Right renal cortex interstitium (tissue), 3 donors: ENCODE measurements at regions not wholly inside any gene's neighbourhood (a gene's known extent, or its start where the extent isn't known, plus 50 kb on each side); places are given as distances from the start of the nearest gene placed in this dataset.

ENCODE experiments used
- DNase-seq, 3 donors: peaks; one replicate each; pipeline ENCODE4 v3.0.0-alpha.2; 2013; ENCODE audit warnings: low read depth in 3 of 3, low spot score in 2 of 3

DNA sequence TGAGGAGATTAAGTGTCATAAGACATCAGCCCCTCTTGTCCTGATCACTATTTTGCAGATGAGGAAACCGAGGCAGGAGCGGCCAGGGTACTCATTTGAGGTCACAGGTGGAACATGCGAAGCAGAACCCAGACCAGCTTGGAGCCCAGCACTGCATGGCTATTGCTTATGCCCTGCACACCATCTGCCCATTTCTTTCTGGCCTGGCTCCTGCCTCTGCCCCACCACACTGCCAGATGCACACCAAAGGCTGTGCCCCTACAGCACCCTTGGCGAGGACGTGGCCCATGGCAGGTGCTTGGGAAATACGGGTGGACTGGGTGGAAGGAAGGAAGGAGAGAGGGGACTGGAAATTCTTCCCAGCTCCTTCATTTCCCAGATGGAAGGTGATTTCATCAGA lies 222.9 kb downstream of the CTTN start:
- no peak for DNase-seq

DNA sequence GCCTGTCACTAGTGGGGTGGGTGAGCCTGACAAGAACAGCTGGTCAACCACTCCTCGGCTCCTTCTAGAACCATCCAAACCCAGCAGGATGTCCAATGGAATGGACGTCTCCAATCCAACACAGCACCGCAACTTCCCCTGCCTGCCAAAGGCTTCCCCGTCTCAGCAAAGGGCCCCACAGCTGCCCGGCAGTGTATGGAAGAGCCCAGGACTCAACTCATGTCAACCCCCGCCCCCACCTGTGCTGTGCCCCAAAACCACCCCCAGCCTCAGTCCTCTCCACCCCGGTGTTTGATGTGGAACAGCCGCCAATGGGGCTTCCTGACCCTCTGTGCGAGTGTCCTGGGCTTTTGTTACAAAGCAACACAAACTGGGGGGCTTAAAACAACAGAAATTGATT lies 223.8 kb downstream of the CTTN start:
- no peak for DNase-seq

DNA sequence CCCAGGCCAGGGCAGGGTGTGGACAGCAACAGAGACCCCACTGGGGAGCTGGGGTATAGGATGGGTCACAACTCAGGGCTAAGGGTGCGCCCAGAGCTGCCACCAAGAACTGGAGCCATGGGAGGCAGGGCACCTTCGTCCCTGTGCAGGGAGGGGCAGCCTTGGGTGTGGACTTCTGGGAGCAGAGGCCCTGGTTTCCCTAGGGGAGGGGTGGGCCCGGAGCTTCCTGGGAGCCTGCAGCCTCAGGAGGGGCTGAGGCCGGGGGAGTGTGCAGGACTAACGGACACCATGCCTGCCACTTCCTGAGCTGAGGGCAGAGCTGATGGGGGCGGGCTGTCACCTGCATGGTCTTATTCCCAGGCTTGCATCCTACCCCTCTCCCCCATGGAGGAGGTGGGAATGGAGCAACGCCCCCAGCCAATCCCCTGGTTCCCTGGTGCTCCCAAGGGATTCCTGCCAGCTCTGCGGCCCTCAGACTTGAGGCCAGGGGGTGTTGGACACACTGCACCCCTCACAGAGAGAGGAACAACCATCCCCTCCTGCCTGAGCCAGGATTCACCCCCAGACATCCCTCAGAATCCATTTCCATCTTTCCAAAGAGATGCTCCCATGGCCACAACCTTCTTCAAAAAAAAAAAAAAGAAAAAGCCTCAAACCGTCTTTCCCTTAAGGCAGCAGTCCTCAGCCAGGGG lies 225.7 kb downstream of the CTTN start:
- no peak for DNase-seq

- no peak for DNase-seq
Measured at GRCh38 chr11:70624598-70624993, 226.3 kb downstream of the CTTN start.

DNA sequence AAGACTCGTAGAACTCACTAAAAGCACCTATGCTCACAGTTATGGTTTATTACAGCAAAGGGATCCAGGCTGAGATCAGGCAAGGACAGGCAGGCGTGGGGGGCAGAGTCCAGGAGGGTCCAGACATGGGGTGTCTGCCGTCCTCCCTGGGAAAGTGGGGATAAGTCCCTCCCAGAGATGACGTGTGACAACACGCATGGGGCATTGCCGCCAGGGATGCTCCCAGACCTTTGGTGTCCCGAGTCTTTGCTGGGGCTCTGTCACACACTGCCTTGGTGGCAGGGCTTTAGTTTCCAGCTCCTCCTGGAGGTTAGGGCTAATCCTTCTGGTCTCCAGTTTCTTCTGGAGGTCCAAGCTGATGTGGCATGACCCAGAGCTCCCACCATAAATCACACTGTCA lies 226.7 kb downstream of the CTTN start:
- DNase-seq, result no peak

- DNase-seq, result no peak
Measured at GRCh38 chr11:70625582-70626518, 227.5 kb downstream of the CTTN start.

GRCh38 chr11:70627219-70627618 lies 228.9 kb downstream of the CTTN start:
- no peak for DNase-seq

GRCh38 chr11:70628176-70628854 lies 230.0 kb downstream of the CTTN start:
- DNase-seq, result no peak

DNA sequence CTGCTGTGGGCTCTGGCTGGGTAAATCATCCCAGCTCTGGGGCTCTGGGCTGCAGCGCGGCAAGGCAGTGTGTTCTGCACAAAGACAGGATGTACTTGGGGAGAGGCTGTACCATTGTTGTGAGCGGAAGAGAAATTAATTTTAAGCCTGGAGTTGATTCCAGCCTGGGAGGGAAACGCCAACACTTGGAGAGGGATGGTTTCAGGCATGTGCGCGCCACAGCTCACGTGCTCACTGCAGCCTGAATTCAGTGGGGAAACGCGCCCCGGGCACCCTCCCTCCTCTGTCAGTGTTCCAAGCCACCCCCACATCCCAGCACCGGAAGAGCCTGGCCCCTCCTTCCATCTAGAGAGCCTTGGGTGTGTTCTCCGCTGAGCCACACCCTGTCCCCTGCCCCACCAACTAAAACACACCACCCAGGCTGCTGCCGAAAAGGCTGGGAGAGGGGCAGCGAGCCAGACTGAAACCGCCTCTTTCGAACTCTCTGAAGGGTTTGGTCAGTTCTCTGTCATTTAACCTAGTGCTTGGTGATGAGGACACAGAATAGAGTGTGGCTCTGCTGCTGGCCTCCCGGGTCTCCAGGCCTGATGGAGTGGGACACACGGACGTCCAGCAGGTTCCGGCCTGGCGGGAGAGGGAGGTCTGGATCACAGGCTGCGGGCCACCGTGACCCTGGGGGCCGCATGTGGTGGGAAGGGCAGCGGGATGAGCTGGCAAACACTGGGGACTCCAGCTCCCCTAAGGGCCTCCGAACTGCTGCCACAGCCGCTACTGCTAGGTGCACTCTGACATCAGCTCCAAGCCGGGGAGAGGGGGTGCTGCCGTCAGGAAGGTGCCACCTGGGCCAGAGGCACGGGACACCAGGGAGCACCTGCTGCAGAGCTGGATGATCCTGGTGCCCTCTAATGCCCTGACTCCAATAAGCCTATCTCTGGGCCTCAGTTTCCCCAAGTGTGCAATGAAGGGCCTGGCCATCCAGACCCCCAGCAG lies 230.8 kb downstream of the CTTN start:
- no peak for DNase-seq

DNA sequence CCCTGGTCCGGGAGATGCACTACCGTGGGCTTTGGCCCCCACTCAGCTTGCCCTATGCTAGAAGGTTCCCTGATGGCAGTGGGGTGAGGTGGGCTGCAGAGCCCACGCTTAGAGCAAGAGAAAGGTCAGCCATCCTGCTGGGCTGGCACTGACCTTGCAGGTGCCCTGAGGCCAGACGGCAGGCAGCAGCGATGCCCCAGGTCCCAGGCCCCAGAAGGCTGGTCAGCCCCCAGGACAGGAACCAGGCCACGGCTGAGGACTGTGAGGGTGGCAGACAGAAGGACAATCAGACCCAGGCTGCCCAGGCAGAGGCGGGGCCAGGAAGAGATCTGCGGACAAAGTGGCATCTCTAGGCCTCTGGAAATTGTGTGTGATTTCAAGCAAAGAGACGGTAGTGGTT lies 231.7 kb downstream of the CTTN start:
- DNase-seq, result no peak

DNA sequence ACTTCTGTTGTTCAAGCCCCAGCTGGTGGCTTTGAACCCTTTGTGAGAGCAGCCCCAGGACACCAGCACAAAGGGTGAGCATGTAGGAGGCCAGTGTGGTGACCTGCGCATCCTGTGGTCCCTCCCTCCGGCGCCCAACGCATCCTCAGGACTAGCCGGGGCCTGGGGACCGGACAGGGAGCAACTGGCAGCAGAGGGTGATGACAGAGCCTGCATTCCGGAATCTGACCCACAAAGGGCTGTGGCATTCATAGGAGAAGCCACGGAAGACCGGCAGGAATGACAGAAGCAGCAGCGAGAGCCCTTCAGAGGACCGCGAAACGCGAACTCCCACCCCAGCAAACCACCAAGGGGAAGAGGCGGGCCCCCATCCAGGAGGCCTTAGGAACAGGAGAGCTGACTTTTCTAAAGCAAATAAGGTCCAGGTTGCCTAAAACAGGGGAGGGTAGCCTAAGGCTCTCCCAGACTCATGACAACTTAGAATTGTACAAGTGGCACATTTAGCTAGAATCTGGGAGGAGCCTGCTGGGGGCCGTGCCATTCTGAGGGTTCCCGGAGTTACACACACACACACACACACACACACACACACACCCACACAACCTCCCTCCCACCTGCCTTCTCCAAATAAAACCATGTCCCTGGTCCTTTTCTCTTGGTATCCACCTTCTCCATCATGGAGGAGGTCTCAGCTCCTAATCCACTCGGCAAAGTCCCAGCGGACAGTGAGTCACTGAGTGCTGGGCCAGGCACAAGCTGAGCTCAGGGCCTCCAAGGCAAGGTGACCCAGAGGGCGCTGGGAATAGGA lies 232.7 kb downstream of the CTTN start:
- no peak for DNase-seq

GRCh38 chr11:70631624-70632047 lies 233.3 kb downstream of the CTTN start:
- no peak for DNase-seq

DNA sequence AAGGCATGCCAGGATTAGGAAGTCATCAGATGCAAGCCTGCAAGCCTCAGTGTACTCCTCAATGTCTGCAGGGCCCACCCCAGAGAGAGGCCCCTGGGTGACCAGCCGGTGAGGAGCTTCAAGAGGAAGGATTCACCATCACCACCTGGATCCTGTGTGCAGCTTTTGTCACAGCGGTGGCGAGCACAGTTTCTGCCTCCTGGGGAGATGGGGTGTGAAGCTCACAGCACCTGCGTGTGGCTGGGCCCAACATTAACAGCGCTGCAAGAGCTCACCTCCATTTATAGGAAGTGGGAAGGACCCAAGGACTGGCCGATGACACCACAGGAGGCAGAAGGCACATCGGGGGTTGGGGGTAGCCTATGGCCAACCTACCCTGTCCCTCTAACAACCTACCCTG lies 235.3 kb downstream of the CTTN start:
- DNase-seq, result no peak

- DNase-seq, result no peak
Measured at GRCh38 chr11:70636659-70637058, 238.3 kb downstream of the CTTN start.

DNA sequence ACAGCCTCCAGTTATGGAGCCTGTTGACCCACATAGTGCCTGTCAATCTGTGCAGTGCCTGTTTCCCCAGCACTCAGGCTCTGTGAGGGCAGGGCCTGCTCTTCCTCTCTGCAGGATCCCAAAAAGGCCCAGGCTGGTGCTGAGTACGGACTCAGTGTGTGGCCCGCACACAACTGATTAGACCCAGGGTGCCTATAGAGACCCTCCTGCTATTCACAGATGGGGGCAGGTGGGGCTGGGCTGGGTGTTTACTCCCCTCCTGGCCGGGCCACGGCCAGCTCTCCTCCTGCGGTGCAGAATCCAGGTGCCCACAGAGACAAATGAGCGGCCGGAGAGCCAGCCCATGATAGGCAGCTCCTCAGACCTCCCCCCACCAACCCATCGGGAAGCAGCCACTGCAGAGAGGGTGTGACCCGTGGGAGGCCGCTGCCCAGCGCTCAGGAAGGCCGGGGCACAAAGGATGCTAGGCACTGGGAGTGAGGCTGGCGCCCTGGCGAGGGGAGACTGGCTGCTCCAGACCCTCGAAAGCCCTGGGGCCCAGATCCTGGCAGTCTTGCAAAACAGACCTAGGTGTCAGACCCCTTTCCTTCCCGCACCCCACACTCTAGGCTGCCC lies 239.0 kb downstream of the CTTN start:
- no peak for DNase-seq

GRCh38 chr11:70637949-70638583 lies 239.7 kb downstream of the CTTN start:
- DNase-seq, result no peak

DNA sequence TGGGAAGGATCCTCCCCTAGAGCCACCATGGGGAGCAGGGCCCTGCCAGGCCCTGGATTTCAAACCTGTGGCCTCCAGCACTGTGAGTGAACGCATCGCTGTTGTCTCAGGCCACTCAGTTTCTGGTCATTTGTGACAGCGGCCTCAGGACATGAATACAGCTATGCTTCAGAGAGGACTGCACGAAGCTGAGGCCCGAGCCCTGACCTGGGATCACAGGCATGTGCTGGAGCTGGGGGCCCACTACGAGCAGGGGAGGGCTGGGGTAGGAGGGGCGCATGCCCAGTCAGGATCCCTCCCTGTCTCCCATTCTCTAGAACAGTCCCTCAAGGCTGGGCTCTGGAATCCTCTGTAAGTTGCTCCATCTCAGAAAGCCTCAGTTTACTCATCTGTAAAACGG lies 242.1 kb downstream of the CTTN start:
- no peak for DNase-seq

GRCh38 chr11:70641369-70641768 lies 243.0 kb downstream of the CTTN start:
- no peak for DNase-seq

DNA sequence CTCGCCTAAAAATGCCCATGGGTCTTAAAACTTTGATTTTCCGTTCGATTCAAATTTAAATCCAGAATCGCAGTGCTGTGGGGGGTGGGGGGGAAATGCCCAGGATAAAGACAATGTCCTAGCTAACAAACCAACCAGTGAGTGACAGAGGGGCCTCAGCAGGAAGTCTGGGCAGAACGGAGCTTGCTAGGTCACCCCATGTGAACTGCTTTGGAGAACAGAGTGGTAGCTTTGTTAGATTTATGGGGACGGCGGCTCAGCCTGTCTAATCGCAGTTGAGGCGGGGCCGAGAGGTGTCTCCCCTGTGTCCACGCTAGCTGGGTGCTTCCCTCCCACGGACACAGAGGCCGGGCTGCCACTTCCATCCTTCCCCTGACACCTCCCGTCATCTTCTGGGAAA lies 243.9 kb downstream of the CTTN start:
- DNase-seq, result no peak
